HG03045 (cell line): ENCODE measurements at regions not wholly inside any gene's neighbourhood (a gene's known extent, or its start where the extent isn't known, plus 50 kb on each side); places are given as distances from the start of the nearest gene placed in this dataset.
A peak's percentile ranks its signal among the peaks of the same experiment; 100 is the strongest.

Experiments used
- ATAC-seq: cut with Tn5 transposase; IDR thresholded peaks from one replicate; pipeline ENCODE4 v1.9.1; 2021; ENCODE audit warnings: mild to moderate bottlenecking, moderate library complexity; ENCODE audit not compliant: unreplicated experiment

- ATAC-seq, result no peak
Measured at GRCh38 chr14:61139006-61139599, 142.0 kb downstream of the TMEM30B start.

GRCh38 chr14:61132894-61133293 is 148.2 kb downstream of the TMEM30B start:
- ATAC-seq, result no peak

- no peak for ATAC-seq
Measured at GRCh38 chr14:61132336-61132735, 148.8 kb downstream of the TMEM30B start.

GRCh38 chr14:61130512-61131260 is 149.6 kb downstream of the SLC38A6 start:
- ATAC-seq, result no peak

- no peak for ATAC-seq
Measured at GRCh38 chr14:61129168-61129745, 148.2 kb downstream of the SLC38A6 start.

- no peak for ATAC-seq
Measured at GRCh38 chr14:61128382-61129167, 147.5 kb downstream of the SLC38A6 start.

- no peak for ATAC-seq
Measured at GRCh38 chr14:61126603-61127498, 145.8 kb downstream of the SLC38A6 start.

- ATAC-seq, result no peak
Measured at GRCh38 chr14:61125867-61126572, 145.0 kb downstream of the SLC38A6 start.

GRCh38 chr14:61125041-61125866 is 144.2 kb downstream of the SLC38A6 start:
- no peak for ATAC-seq

GRCh38 chr14:61122862-61123261 is 141.8 kb downstream of the SLC38A6 start:
- no peak for ATAC-seq

- ATAC-seq, result no peak
Measured at GRCh38 chr14:61121355-61121787, 140.3 kb downstream of the SLC38A6 start.

GRCh38 chr14:61120576-61120975 is 139.5 kb downstream of the SLC38A6 start:
- peak; percentile 46 for ATAC-seq

GRCh38 chr14:61119006-61119405 is 138.0 kb downstream of the SLC38A6 start:
- no peak for ATAC-seq

- no peak for ATAC-seq
Measured at GRCh38 chr14:61116369-61116768, 135.3 kb downstream of the SLC38A6 start.

- ATAC-seq, result no peak
Measured at GRCh38 chr14:61113561-61114225, 132.6 kb downstream of the SLC38A6 start.

GRCh38 chr14:61112506-61112905 is 131.5 kb downstream of the SLC38A6 start:
- ATAC-seq, result no peak

GRCh38 chr14:61111731-61112130 is 130.7 kb downstream of the SLC38A6 start:
- ATAC-seq, result no peak

- no peak for ATAC-seq
Measured at GRCh38 chr14:61111209-61111665, 130.2 kb downstream of the SLC38A6 start.
